ENCODE measurements at regions not wholly inside any gene's neighbourhood (a gene's known extent, or its start where the extent isn't known, plus 50 kb on each side); places are given as distances from the start of the nearest gene placed in this dataset.

GRCh38 chr2:155054712-155055111 is 356.2 kb downstream of the KCNJ3 start:
- no peaks in the 10 kb centered on the region for H3K4me1 ChIP-seq
- H3K36me3 ChIP-seq, result no peaks in the 10 kb centered on the region
- no peak overlapping the region for H3K4me3 ChIP-seq
- no peaks in the 10 kb centered on the region for H3K9me3 ChIP-seq (replicated peaks)
- no peak overlapping the region for H3K27ac ChIP-seq
- no peak for DNase-seq
- no peaks in the 10 kb centered on the region for H3K27me3 ChIP-seq

GRCh38 chr2:155043097-155043496 is 344.6 kb downstream of the KCNJ3 start:
- Histone ChIP-seq H3K4me3 (no peak overlapping the region), H3K4me1 (no peaks in the 10 kb centered on the region), H3K27ac (no peak overlapping the region), H3K27me3 (no peaks in the 10 kb centered on the region), H3K9me3 (replicated peaks) (no peaks in the 10 kb centered on the region), H3K36me3 (no peaks in the 10 kb centered on the region)
- DNase-seq, result no peak

- H3K27ac ChIP-seq, result no peak overlapping the region
- no peak for DNase-seq
- no peaks in the 10 kb centered on the region for H3K27me3 ChIP-seq
- no peaks in the 10 kb centered on the region for H3K4me1 ChIP-seq
- H3K36me3 ChIP-seq, result no peaks in the 10 kb centered on the region
- no peak overlapping the region for H3K4me3 ChIP-seq
- H3K9me3 ChIP-seq (replicated peaks), result no peaks in the 10 kb centered on the region
These were observed 336.8 kb downstream of the KCNJ3 start for GRCh38 chr2:155035308-155035707.

GRCh38 chr2:155033652-155034051 is 335.2 kb downstream of the KCNJ3 start:
- Histone ChIP-seq H3K27me3 (no peaks in the 10 kb centered on the region), H3K27ac (no peak overlapping the region), H3K4me1 (no peaks in the 10 kb centered on the region)

GRCh38 chr2:155030296-155030695 is 331.8 kb downstream of the KCNJ3 start:
- H3K27me3 ChIP-seq, result no peaks in the 10 kb centered on the region
- H3K4me3 ChIP-seq, result no peak overlapping the region
- no peaks in the 10 kb centered on the region for H3K36me3 ChIP-seq
- no peak for DNase-seq
- no peaks in the 10 kb centered on the region for H3K4me1 ChIP-seq
- H3K27ac ChIP-seq, result no peak overlapping the region
- no peaks in the 10 kb centered on the region for H3K9me3 ChIP-seq (replicated peaks)

More at GRCh38 chr2:155033652-155034051, 335.2 kb downstream of the KCNJ3 start:
- H3K9me3 ChIP-seq (replicated peaks), result no peaks in the 10 kb centered on the region
- no peaks in the 10 kb centered on the region for H3K36me3 ChIP-seq
- H3K4me3 ChIP-seq, result no peak overlapping the region
- DNase-seq, result no peak

GRCh38 chr2:155026651-155027174 is 328.2 kb downstream of the KCNJ3 start:
- DNase-seq, result no peak
- no peaks in the 10 kb centered on the region for H3K36me3 ChIP-seq
- no peaks in the 10 kb centered on the region for H3K9me3 ChIP-seq (replicated peaks)
- H3K27me3 ChIP-seq, result no peaks in the 10 kb centered on the region
- H3K27ac ChIP-seq, result no peak overlapping the region
- no peak overlapping the region for H3K4me3 ChIP-seq
- no peaks in the 10 kb centered on the region for H3K4me1 ChIP-seq

GRCh38 chr2:155023674-155024073 is 325.2 kb downstream of the KCNJ3 start:
- H3K4me1 ChIP-seq, result no peaks in the 10 kb centered on the region

GRCh38 chr2:155022531-155022930 is 324.0 kb downstream of the KCNJ3 start:
- no peaks in the 10 kb centered on the region for H3K4me1 ChIP-seq
- DNase-seq, result no peak
- H3K27ac ChIP-seq, result no peak overlapping the region
- H3K9me3 ChIP-seq (replicated peaks), result no peaks in the 10 kb centered on the region
- H3K27me3 ChIP-seq, result no peaks in the 10 kb centered on the region
- H3K36me3 ChIP-seq, result no peaks in the 10 kb centered on the region
- H3K4me3 ChIP-seq, result no peak overlapping the region

More at GRCh38 chr2:155023674-155024073, 325.2 kb downstream of the KCNJ3 start:
- H3K27ac ChIP-seq, result no peak overlapping the region
- no peaks in the 10 kb centered on the region for H3K27me3 ChIP-seq
- H3K4me3 ChIP-seq, result no peak overlapping the region
- no peaks in the 10 kb centered on the region for H3K36me3 ChIP-seq
- H3K9me3 ChIP-seq (replicated peaks), result no peaks in the 10 kb centered on the region
- no peak for DNase-seq

- Histone ChIP-seq H3K4me3 (no peak overlapping the region), H3K27me3 (no peaks in the 10 kb centered on the region), H3K4me1 (no peaks in the 10 kb centered on the region), H3K27ac (no peak overlapping the region), H3K9me3 (replicated peaks) (no peaks in the 10 kb centered on the region), H3K36me3 (no peaks in the 10 kb centered on the region)
- no peak for DNase-seq
These were observed 323.1 kb downstream of the KCNJ3 start for GRCh38 chr2:155021618-155022017.

- Histone ChIP-seq H3K4me1 (no peaks in the 10 kb centered on the region), H3K27me3 (no peaks in the 10 kb centered on the region), H3K4me3 (no peak overlapping the region), H3K9me3 (replicated peaks) (no peaks in the 10 kb centered on the region), H3K36me3 (no peaks in the 10 kb centered on the region), H3K27ac (no peak overlapping the region)
- DNase-seq, result no peak
These were observed 321.8 kb downstream of the KCNJ3 start for GRCh38 chr2:155020246-155020645.

GRCh38 chr2:155010925-155011324 is 312.4 kb downstream of the KCNJ3 start:
- Histone ChIP-seq H3K36me3 (no peaks in the 10 kb centered on the region), H3K4me3 (no peak overlapping the region), H3K4me1 (no peaks in the 10 kb centered on the region), H3K27me3 (no peaks in the 10 kb centered on the region), H3K27ac (no peak overlapping the region), H3K9me3 (replicated peaks) (no peaks in the 10 kb centered on the region)
- DNase-seq, result no peak

GRCh38 chr2:154995361-154995760 is 296.9 kb downstream of the KCNJ3 start:
- Histone ChIP-seq H3K9me3 (replicated peaks) (no peaks in the 10 kb centered on the region), H3K36me3 (no peaks in the 10 kb centered on the region), H3K27ac (no peak overlapping the region), H3K4me3 (no peak overlapping the region), H3K4me1 (no peaks in the 10 kb centered on the region), H3K27me3 (no peaks in the 10 kb centered on the region)
- DNase-seq, result no peak

GRCh38 chr2:154992826-154993225 is 294.3 kb downstream of the KCNJ3 start:
- no peaks in the 10 kb centered on the region for H3K9me3 ChIP-seq (replicated peaks)
- no peaks in the 10 kb centered on the region for H3K36me3 ChIP-seq
- no peak overlapping the region for H3K4me3 ChIP-seq
- no peak for DNase-seq
- no peaks in the 10 kb centered on the region for H3K27me3 ChIP-seq
- no peaks in the 10 kb centered on the region for H3K4me1 ChIP-seq
- no peak overlapping the region for H3K27ac ChIP-seq

GRCh38 chr2:154978710-154979109 is 280.2 kb downstream of the KCNJ3 start:
- H3K27me3 ChIP-seq, result no peaks in the 10 kb centered on the region
- no peak for DNase-seq
- no peaks in the 10 kb centered on the region for H3K9me3 ChIP-seq (replicated peaks)
- no peaks in the 10 kb centered on the region for H3K36me3 ChIP-seq
- no peaks in the 10 kb centered on the region for H3K4me1 ChIP-seq
- no peak overlapping the region for H3K27ac ChIP-seq
- no peak overlapping the region for H3K4me3 ChIP-seq

- Histone ChIP-seq H3K4me1 (no peaks in the 10 kb centered on the region), H3K9me3 (replicated peaks) (no peaks in the 10 kb centered on the region), H3K27ac (no peak overlapping the region), H3K36me3 (no peaks in the 10 kb centered on the region), H3K4me3 (no peak overlapping the region), H3K27me3 (no peaks in the 10 kb centered on the region)
- no peak for DNase-seq
These were observed 279.7 kb downstream of the KCNJ3 start for GRCh38 chr2:154978244-154978643.

- Histone ChIP-seq H3K9me3 (replicated peaks) (no peaks in the 10 kb centered on the region), H3K4me3 (no peak overlapping the region), H3K4me1 (no peaks in the 10 kb centered on the region), H3K27me3 (no peaks in the 10 kb centered on the region), H3K36me3 (no peaks in the 10 kb centered on the region), H3K27ac (no peak overlapping the region)
- no peak for DNase-seq
These were observed 275.5 kb downstream of the KCNJ3 start for GRCh38 chr2:154974041-154974440.

All from SJCRH30 (cell line).